A549 (cell line): ENCODE measurements at regions not wholly inside any gene's neighbourhood (a gene's known extent, or its start where the extent isn't known, plus 50 kb on each side); places are given as distances from the start of the nearest gene placed in this dataset.

ENCODE experiments used
- CTCF ChIP-seq: fragments of >200 bp; sonication (Bioruptor Twin); formaldehyde crosslinking; IDR thresholded peaks from 3 replicates; pipeline ENCODE4 v1.5.1; 2016
- ZFP36 ChIP-seq: fragments of 450-650 bp; IDR thresholded peaks from 2 replicates; pipeline ENCODE4 v1.6.1; 2014; ENCODE audit warnings: borderline replicate concordance; ENCODE audit not compliant: partially characterized antibody

GRCh38 chr3:106326941-106327695 lies 458.3 kb upstream of the CBLB start:
- no peak for TF ChIP-seq ZFP36
- TF ChIP-seq CTCF: no peak
